MCF 10A (cell line): ENCODE measurements at regions not wholly inside any gene's neighbourhood (a gene's known extent, or its start where the extent isn't known, plus 50 kb on each side); places are given as distances from the start of the nearest gene placed in this dataset.

ENCODE experiments used
- BruUV-seq: library from RNA; stranded (reverse); fragments of 400-500 nt; replicated peaks from 2 replicates; lab custom pipeline; 2021; lab: Mats Ljungman, UMichigan
- CTCF ChIA-PET: fragments of 300-600 bp; sonication (Branson Sonifier 250); formaldehyde crosslinking; extraction: SDS; loops from one replicate; lab custom pipeline; 2021; ENCODE audit warnings: antibody characterized with exemption, inconsistent platforms; lab: Yijun Ruan, JAX
- POLR2A ChIA-PET: fragments of 300-600, 350-650 bp; sonication (Branson Sonifier 250); formaldehyde crosslinking; extraction: SDS; loops from one replicate; lab custom pipeline; 2020; ENCODE audit warnings: antibody characterized with exemption, inconsistent platforms; lab: Yijun Ruan, JAX
- DNase-seq: peaks from one replicate; pipeline ENCODE4 v3.0.0-alpha.2; 2018; ENCODE audit not compliant: unreplicated experiment
- H3K27ac Mint-ChIP-seq: one replicate; pipeline ENCODE4 v1.8.0; 2022; ENCODE audit warnings: mild to moderate bottlenecking, low read depth, mixed read lengths; ENCODE audit not compliant: unreplicated experiment
- H3K27me3 Mint-ChIP-seq: one replicate; pipeline ENCODE4 v1.8.0; 2022; ENCODE audit warnings: mixed read lengths; ENCODE audit not compliant: insufficient read depth, unreplicated experiment
- H3K36me3 Mint-ChIP-seq: one replicate; pipeline ENCODE4 v1.8.0; 2022; ENCODE audit warnings: mild to moderate bottlenecking, moderate library complexity, mixed read lengths; ENCODE audit not compliant: insufficient read depth, unreplicated experiment
- H3K4me1 Mint-ChIP-seq: one replicate; pipeline ENCODE4 v1.8.0; 2022; ENCODE audit warnings: mixed read lengths; ENCODE audit not compliant: insufficient read depth, unreplicated experiment
- H3K4me3 Mint-ChIP-seq: one replicate; pipeline ENCODE4 v1.8.0; 2022; ENCODE audit warnings: mild to moderate bottlenecking, moderate library complexity, mixed read lengths; ENCODE audit not compliant: unreplicated experiment
- H3K9me3 Mint-ChIP-seq: one replicate; pipeline ENCODE4 v1.8.0; 2022; ENCODE audit warnings: mixed read lengths; ENCODE audit not compliant: unreplicated experiment
- CTCF ChIP-seq: fragments of 200-600 bp; IDR thresholded peaks from one replicate; pipeline ENCODE4 v1.8.0; 2022; ENCODE audit warnings: antibody characterized with exemption, mild to moderate bottlenecking; ENCODE audit not compliant: unreplicated experiment
- intact Hi-C: fragments of 100-400 bp; cut with micrococcal nuclease; formaldehyde crosslinking; loops from 2 replicates; pipeline ENCODE4 v1.14.1; 2022

- ChIA-PET CTCF (interaction anchor here (0.7 to 1.9 kb wide), 3 partner anchors 18 to 404 kb away, joined by 3 to 8 read pairs (median 3); no protein-coding TSS in a partner anchor), POLR2A (no interaction called here)
- Mint-ChIP-seq H3K27ac (no peak overlapping the region), H3K4me3 (no peak overlapping the region), H3K27me3 (no peaks in the 10 kb centered on the region), H3K36me3 (no peaks in the 10 kb centered on the region), H3K9me3 (no peaks in the 10 kb centered on the region), H3K4me1 (no peaks in the 10 kb centered on the region)
- intact Hi-C loops, result no loop called here
- DNase-seq, result no peak
- no peak for TF ChIP-seq CTCF
- BruUV-seq, result no TSS peak
Observed at GRCh38 chr11:77530879-77531278, 57.0 kb upstream of the PAK1 start.

DNA sequence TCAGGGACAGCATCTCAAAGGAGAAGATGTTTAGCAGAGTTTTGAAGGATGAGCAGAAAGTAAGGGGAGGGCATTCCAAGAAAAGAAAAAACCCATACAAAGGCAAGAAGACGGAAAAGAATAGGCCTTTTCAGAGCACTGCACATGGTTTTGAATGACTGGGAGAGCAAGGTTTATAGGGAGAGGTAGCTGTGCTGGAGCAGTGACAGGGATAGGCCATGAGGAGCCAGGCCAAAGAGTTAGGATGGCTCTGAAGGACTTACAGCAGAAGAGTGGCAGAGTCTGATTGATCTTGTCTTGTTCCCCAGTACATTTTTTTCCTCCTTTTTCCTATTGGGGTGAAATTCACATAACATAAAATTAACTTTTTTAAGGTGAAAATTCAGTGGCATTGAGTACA, 55.8 kb upstream of the PAK1 start:
- intact Hi-C loops, result no loop called here
- Mint-ChIP-seq H3K4me3 (no peak overlapping the region), H3K9me3 (no peaks in the 10 kb centered on the region), H3K4me1 (no peaks in the 10 kb centered on the region), H3K27ac (no peak overlapping the region), H3K27me3 (no peaks in the 10 kb centered on the region), H3K36me3 (no peaks in the 10 kb centered on the region)
- no peak for DNase-seq
- no peak for TF ChIP-seq CTCF
- no TSS peak for BruUV-seq
- CTCF ChIA-PET, result interaction anchor here (0.5 kb wide), 1 partner anchor 1912 kb away, joined by 3 read pairs; no protein-coding TSS in a partner anchor
- POLR2A ChIA-PET, result no interaction called here

DNA sequence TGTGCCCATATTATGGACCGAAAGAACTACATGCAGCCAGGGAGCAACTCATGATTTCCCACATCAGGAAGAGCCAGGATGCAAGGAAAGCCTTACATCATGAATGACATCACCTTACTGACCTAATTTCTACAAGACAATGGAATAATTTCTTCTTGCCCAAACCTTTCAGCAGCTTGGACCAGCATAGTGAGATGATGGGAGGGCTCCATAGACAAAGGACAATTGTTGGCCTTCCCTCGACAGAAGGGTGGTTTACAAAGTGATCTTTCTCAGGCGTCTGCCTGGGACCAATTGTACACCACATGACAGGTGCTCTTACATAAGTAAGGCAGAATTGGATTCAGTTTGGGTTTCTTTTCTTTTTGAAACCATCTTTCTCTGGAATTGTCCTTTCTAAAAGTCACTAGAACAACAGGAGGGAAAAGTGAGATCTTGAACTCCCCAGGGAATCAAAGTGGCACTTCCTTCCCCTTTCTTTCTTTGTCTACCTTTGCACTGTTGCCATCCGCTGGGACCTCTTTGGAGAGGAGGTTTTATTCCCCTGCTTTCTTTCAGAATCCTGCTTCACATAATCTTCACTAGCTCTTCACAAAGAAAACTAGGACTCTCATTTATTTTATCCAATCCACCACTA, 51.7 kb upstream of the PAK1 start:
- H3K27ac Mint-ChIP-seq, result no peak overlapping the region
- no peaks in the 10 kb centered on the region for H3K36me3 Mint-ChIP-seq
- no peak overlapping the region for H3K4me3 Mint-ChIP-seq
- no peaks in the 10 kb centered on the region for H3K9me3 Mint-ChIP-seq
- no peaks in the 10 kb centered on the region for H3K27me3 Mint-ChIP-seq
- no peak for DNase-seq
- no TSS peak for BruUV-seq
- intact Hi-C loops, result no loop called here
- ChIA-PET CTCF (interaction anchor here (0.7 to 1.3 kb wide), 2 partner anchors 16 to 1217 kb away, joined by 3 read pairs; no protein-coding TSS in a partner anchor), POLR2A (interaction anchor here (0.6 kb wide), 1 partner anchor 74 kb away, joined by 4 read pairs; no protein-coding TSS in a partner anchor)
- TF ChIP-seq CTCF, result no peak
- H3K4me1 Mint-ChIP-seq, result no peaks in the 10 kb centered on the region

GRCh38 chr11:77524539-77524938, 50.6 kb upstream of the PAK1 start:
- no peak for DNase-seq
- intact Hi-C loops, result no loop called here
- no TSS peak for BruUV-seq
- Mint-ChIP-seq H3K27ac (no peak overlapping the region), H3K4me1 (no peaks in the 10 kb centered on the region), H3K36me3 (no peaks in the 10 kb centered on the region), H3K4me3 (no peak overlapping the region), H3K27me3 (no peaks in the 10 kb centered on the region), H3K9me3 (no peaks in the 10 kb centered on the region)
- POLR2A ChIA-PET, result no interaction called here
- no peak for TF ChIP-seq CTCF
- CTCF ChIA-PET, result interaction anchor here (1.0 to 1.9 kb wide), 4 partner anchors 17 to 337 kb away, joined by 3 to 10 read pairs (median 3); no protein-coding TSS in a partner anchor
